Kidney (tissue), 13 donors: ENCODE measurements at regions not wholly inside any gene's neighbourhood (a gene's known extent, or its start where the extent isn't known, plus 50 kb on each side); places are given as distances from the start of the nearest gene placed in this dataset.
A peak's percentile ranks its signal among the peaks of the same experiment; 100 is the strongest.

Experiments used
- DNase-seq, 5 donors: peaks; one replicate each; pipeline ENCODE4 v3.0.0-alpha.2; 2013 to 2020
- FAIRE-seq: peaks from 2 replicates; lab custom pipeline; 2012; peaks lifted over from hg19 to GRCh38; lab: Jason Lieb, UNC
- H3K27ac ChIP-seq, 2 donors: one replicate each; pipeline ENCODE4 v1.7.0; 2013; ENCODE audit warnings: low read depth in 2 of 2, low read length in 2 of 2, inconsistent platforms in 1 of 2
- H3K27me3 ChIP-seq: one replicate; pipeline ENCODE4 v1.7.1; 2013; ENCODE audit warnings: low read length, inconsistent platforms; ENCODE audit not compliant: control insufficient read depth, insufficient read depth
- H3K36me3 ChIP-seq, 3 donors: one replicate each; pipeline versions ENCODE4 v1.7.0 to v1.7.1; 2013; ENCODE audit warnings: low read length in 3 of 3, control low read depth in 1 of 3, inconsistent platforms in 1 of 3; ENCODE audit not compliant: insufficient read depth in 3 of 3, control insufficient read depth in 2 of 3
- H3K4me1 ChIP-seq, 3 donors: one replicate each; pipeline versions ENCODE4 v1.7.0 to v1.7.1; 2013; ENCODE audit warnings: low read length in 3 of 3, inconsistent platforms in 1 of 3, low read depth in 1 of 3; ENCODE audit not compliant: control insufficient read depth in 2 of 3, insufficient read depth in 2 of 3
- H3K4me3 ChIP-seq, 3 donors: one replicate each; pipeline versions ENCODE4 v1.7.0 to v1.8.1; 2013; ENCODE audit warnings: low read length in 3 of 3, control low read depth in 1 of 3, inconsistent platforms in 1 of 3
- H3K9ac ChIP-seq, 3 donors: one replicate each; pipeline versions ENCODE4 v1.7.0 to v1.7.1; 2013; ENCODE audit warnings: low read length in 3 of 3, control low read depth in 1 of 3, inconsistent platforms in 1 of 3
- H3K9me3 ChIP-seq, 3 donors: one replicate each; pipeline versions ENCODE4 v1.7.0 to v1.7.1; 2013; ENCODE audit warnings: low read length in 3 of 3, control low read depth in 1 of 3, inconsistent platforms in 1 of 3; ENCODE audit not compliant: control insufficient read depth in 2 of 3, insufficient read depth in 1 of 3
- intact Hi-C: fragments of 100-400 bp; cut with DNase I; formaldehyde crosslinking; loops from one replicate; pipeline ENCODE4 v1.11.1; 2022
- TF ChIP-seq, protein P1 (sequence below): IDR thresholded peaks from 3 replicates; pipeline ENCODE4 v1.5.1; 2012; ENCODE audit warnings: mild to moderate bottlenecking, moderate library complexity, borderline replicate concordance; ENCODE audit not compliant: insufficient read depth; ENCODE audit errors: extremely low read depth
- donor health status: control.
- donor health status: control.
- donor health status: control.
- donor health status: control.
- donor health status: control.
- donor health status: DM: yes; HTN: yes; CAD: no.
- donor health status: Normal renal cell carcinoma (clear cell type).

DNA sequence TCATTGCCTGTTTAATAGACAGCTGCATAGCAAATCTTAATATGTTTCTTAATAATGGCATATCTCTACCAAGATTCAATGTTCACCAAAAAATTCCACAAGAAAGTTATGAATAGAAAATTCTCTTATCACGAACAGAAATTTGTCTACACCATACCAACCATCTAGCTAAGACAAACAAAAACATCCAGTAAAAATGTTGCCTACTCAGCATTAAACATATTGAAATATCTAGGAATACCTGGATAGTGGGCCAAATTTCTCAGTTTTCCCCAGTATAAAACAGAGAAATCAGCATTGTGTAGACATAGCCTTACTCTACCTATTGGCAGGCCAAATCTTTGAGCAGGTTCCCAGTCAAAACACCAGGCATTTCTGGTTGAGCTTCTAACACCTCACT, 598.6 kb downstream of the KLHL13 start:
- intact Hi-C loops, result no loop called here
- no peak for FAIRE-seq
- Histone ChIP-seq H3K36me3 (no peaks in the 10 kb centered on the region), H3K9ac (no peak overlapping the region), H3K4me3 (no peak overlapping the region), H3K27me3 (peaks cover 2% of the 10 kb centered on the region), H3K4me1 (no peaks in the 10 kb centered on the region), H3K27ac (no peak overlapping the region), H3K9me3 (no peaks in the 10 kb centered on the region)
- DNase-seq, result no peak
- TF ChIP-seq, protein P1, sequence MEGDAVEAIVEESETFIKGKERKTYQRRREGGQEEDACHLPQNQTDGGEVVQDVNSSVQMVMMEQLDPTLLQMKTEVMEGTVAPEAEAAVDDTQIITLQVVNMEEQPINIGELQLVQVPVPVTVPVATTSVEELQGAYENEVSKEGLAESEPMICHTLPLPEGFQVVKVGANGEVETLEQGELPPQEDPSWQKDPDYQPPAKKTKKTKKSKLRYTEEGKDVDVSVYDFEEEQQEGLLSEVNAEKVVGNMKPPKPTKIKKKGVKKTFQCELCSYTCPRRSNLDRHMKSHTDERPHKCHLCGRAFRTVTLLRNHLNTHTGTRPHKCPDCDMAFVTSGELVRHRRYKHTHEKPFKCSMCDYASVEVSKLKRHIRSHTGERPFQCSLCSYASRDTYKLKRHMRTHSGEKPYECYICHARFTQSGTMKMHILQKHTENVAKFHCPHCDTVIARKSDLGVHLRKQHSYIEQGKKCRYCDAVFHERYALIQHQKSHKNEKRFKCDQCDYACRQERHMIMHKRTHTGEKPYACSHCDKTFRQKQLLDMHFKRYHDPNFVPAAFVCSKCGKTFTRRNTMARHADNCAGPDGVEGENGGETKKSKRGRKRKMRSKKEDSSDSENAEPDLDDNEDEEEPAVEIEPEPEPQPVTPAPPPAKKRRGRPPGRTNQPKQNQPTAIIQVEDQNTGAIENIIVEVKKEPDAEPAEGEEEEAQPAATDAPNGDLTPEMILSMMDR, result no peak

DNA sequence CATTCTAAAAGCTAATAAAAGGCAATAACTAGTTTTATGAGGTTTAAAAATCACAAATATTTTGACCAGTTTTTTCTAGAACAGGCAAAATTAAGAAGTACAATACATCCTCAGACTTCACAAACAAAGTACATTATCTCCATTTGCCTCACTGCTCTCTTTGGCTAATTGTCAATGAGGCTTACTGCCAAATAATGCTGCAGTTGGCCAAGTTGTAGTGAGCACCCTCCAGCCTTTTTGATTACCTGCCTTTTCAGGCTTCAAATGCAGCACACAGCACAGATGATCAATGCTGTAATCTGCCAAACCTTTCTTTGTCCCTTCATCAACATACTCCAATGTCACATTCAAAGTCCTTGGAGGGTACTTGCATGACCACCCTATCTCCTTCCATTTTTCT, 605.2 kb downstream of the KLHL13 start:
- Histone ChIP-seq H3K27me3 (peaks cover 2% of the 10 kb centered on the region), H3K36me3 (no peaks in the 10 kb centered on the region), H3K9me3 (no peaks in the 10 kb centered on the region), H3K27ac (no peak overlapping the region), H3K4me3 (no peak overlapping the region), H3K9ac (no peak overlapping the region), H3K4me1 (no peaks in the 10 kb centered on the region)
- FAIRE-seq, result no peak
- intact Hi-C loops, result no loop called here
- DNase-seq, result no peak
- TF ChIP-seq, protein P1, result no peak

DNA sequence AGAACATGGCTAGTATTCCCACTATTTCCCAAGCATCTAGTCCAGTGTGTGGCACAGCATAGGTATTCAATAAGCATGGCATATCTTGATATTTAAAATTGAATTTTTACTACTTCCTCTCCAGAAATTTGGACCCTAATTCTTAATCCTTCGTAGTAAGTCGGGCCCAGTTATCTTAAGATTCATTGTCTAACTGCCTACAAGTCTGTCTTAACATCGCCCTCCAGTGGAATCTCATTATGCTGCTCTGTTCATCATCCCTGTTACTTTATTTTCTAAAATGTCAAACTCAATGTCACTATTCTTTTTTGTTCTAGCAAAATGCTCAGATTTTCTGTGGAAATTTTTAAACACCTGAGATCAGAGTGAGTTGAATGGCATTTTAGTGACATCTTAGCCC, 606.2 kb downstream of the KLHL13 start:
- Histone ChIP-seq H3K4me3 (no peak overlapping the region), H3K9ac (no peak overlapping the region), H3K27me3 (peaks cover 2% of the 10 kb centered on the region), H3K27ac (no peak overlapping the region), H3K4me1 (no peaks in the 10 kb centered on the region), H3K9me3 (no peaks in the 10 kb centered on the region), H3K36me3 (no peaks in the 10 kb centered on the region)
- DNase-seq (peak in 2 of 5 donors; percentile 5 to 20), FAIRE-seq (no peak)
- TF ChIP-seq, protein P1, result no peak
- intact Hi-C loops, result no loop called here

DNA sequence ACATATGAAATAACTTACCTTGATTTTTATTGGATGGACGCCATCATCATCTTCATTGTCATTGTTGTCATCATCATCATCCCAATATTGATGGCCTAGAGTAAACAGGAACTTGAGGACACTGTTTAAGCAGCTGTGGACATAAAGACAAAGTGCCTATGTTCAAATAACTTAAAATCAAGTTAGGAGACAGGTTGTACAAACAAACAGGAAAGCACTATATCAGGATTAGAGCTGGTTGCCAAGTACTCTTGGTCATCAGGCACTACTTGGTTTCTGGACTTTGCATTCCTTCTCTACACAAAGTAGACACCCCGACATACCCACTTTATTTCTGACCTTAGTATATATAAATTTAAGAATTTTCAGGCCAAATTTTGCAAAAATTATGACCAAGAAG, 608.6 kb downstream of the KLHL13 start:
- H3K9ac ChIP-seq, result no peak overlapping the region
- intact Hi-C loops, result no loop called here
- H3K27me3 ChIP-seq, result no peaks in the 10 kb centered on the region
- TF ChIP-seq, protein P1, result no peak
- no peak overlapping the region for H3K4me3 ChIP-seq
- DNase-seq, result peak in 1 of 5 donors; percentile 38
- no peaks in the 10 kb centered on the region for H3K36me3 ChIP-seq
- FAIRE-seq, result no peak
- no peaks in the 10 kb centered on the region for H3K4me1 ChIP-seq
- H3K9me3 ChIP-seq, result no peaks in the 10 kb centered on the region
- no peak overlapping the region for H3K27ac ChIP-seq
